ENCODE measurements at regions not wholly inside any gene's neighbourhood (a gene's known extent, or its start where the extent isn't known, plus 50 kb on each side); places are given as distances from the start of the nearest gene placed in this dataset.

DNA sequence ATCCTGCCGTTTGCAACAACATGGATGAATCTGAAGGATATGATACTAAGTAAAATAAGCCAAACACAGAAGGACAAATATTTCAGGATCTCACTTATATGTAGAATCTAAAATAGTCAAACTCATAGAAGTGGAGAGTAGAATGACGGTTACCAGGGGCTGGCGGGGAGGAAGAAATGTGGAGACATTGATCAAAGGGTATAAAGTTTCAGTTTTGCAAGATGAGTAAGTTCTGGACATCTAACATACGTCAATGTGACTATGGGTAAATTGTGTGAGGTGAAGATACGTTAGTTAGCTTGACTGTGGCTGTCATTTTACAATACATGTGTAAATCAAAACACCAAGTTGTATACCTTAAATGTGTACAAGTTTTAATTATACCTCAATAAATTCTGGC is 200.3 kb downstream of the SNX18 start:
- DNase-seq (ENCODE audit: low read depth), result no peak

DNA sequence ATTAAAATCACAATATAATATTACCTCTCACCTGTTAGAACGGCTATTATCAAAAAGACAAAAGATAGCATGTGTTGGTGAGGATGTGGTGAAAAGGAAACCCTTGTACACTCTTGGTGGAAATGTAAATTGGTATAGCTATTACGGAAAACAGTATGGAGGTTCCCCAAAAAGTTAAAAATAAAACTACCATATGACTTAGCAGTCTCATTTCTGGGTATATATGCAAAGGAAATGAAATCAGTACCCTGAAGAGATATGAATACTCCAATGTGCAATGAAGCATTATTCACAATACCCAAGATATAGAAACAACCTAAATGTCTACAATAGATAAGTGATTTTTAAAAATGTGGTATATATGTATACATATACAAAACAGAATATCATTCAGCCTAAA is 199.9 kb downstream of the SNX18 start:
- DNase-seq (ENCODE audit: low read depth), result no peak

- no peak for DNase-seq (ENCODE audit: low read depth)
Measured at GRCh38 chr5:54713923-54714581, 196.5 kb downstream of the SNX18 start.

DNA sequence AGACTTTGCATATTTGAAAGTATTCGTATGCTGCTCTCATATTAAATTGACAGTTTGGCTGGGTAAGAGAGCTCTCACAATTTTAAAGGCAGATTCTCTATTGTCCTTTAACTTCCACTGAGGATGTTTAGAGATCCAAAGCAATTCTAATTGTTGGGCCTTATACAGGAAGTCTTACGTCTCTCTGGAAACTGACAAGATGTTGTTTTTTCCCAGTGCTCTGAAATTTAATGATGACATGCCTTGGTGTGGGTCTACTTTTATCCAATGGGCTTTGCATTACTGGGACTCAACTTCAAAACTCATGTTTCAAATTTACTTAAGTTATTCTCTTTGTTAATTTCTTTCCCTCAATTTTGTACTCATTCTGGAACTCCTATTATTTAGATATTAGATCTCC is 191.5 kb downstream of the SNX18 start:
- DNase-seq (ENCODE audit: low read depth), result no peak

- DNase-seq (ENCODE audit: low read depth), result no peak
Measured at GRCh38 chr5:54707841-54708240, 190.3 kb downstream of the SNX18 start.

DNA sequence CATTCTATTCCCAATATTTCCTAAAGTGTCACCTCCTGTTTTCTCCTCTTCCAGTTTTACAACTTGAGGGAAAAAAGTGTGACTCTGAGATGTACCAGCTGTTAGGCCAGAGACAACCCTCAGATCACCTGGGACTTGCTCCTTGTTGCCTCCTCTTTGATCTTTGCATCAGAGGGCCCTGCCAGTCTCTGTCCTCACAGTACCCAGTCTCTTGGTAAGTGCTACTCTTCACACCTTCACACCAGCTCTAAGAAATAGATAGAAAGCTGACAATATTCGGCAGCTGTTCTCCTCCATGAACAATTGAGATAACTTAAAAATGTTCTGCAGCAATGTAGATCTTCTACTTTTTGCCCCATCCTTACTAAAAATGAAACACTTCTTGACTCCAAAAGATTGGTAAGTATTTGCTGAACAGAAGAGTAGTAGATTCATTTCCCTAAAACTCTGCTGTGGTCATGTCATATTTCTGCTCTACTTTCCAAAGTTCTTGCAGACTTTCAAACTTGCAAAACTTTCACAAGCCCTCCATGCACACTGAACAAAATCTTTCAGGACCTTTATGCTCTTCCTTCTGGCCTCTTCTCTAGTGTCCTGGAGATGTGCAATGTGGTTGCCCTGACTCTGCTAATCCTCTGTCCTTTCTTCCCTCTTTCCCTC is 188.6 kb downstream of the SNX18 start:
- no peak for DNase-seq (ENCODE audit: low read depth)

- DNase-seq (ENCODE audit: low read depth), result no peak
Measured at GRCh38 chr5:54704825-54705224, 187.3 kb downstream of the SNX18 start.

DNA sequence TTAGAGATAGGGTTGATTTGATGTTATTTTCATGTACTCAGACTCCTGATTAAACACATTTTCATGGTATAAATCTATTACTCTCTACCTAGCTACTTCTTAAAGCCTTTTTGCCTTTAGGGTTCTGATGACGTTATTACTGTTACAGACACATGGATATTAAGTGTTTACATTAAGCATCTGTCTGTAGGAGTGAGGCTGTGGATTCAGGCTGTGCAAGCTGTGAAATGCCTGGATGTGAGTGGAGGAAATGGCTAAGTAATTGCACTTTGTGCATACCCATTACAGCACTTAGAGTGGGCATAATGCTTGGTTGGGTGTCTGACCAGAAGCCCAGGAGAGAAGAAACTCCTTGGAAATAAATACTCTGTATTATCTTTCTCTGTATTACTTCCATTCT is 186.8 kb downstream of the SNX18 start:
- no peak for DNase-seq (ENCODE audit: low read depth)

DNA sequence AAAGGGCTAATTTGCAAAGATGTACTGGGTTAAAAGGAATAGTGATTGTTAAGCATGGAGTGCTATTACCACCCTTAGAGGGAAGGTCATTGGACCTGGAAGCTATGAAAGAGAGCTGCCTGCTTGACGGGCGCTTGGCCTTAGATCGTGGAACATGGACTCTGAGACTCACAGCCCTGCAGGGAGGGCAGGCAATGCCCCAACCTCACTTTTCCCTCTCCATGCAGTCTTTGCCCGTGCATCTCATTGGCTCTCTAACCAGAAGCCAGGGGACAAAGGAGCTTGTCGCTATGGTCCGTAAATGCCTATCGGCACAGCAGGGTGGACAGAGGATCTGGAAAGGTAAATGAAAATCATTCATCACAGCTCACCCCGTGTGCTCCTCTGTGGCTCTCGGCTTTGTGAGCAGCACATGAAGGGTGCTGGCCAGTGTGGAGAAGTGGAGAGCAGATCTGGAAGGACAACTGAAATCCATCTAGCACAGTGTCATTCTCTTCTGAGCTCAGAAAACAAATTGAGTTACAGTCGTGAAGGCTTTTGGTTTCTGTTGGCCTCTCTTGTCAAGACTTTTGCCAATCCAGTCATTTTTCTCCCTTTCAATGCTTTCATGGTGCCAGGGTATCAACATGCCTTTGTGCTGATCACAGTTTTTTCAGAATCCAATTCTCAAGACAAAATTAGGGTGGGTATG is 186.2 kb downstream of the SNX18 start:
- no peak for DNase-seq (ENCODE audit: low read depth)

- DNase-seq (ENCODE audit: low read depth), result no peak
Measured at GRCh38 chr5:54703133-54703532, 185.6 kb downstream of the SNX18 start.

GRCh38 chr5:54702470-54702869 is 184.9 kb downstream of the SNX18 start:
- no peak for DNase-seq (ENCODE audit: low read depth)

- DNase-seq (ENCODE audit: low read depth), result no peak
Measured at GRCh38 chr5:54700986-54701578, 183.5 kb downstream of the SNX18 start.

- DNase-seq (ENCODE audit: low read depth), result no peak
Measured at GRCh38 chr5:54696931-54697330, 179.4 kb downstream of the SNX18 start.

- no peak for DNase-seq (ENCODE audit: low read depth)
Measured at GRCh38 chr5:54696346-54696745, 178.8 kb downstream of the SNX18 start.

- no peak for DNase-seq (ENCODE audit: low read depth)
Measured at GRCh38 chr5:54695198-54695966, 177.8 kb downstream of the SNX18 start.

- DNase-seq (ENCODE audit: low read depth), result no peak
Measured at GRCh38 chr5:54693936-54694657, 176.5 kb downstream of the SNX18 start.

DNA sequence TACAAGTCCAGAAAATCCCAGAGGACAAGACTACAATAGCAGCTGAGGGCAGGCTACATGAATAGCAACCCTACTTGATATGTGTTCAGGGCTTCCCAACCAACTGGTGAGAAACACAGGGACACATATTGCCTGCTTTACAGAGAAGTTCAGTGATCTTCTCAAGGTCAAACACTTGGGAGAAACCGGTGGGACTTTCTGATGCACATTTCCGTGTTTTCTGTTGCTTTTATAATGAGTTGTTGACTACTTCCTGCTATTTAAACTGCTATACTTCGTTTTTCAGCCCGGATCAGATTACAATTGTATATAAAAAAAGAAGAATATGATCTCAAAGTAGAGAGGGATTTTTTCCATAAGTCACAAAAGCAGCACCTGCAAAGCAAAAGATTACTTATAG is 175.1 kb downstream of the SNX18 start:
- no peak for DNase-seq (ENCODE audit: low read depth)

DNA sequence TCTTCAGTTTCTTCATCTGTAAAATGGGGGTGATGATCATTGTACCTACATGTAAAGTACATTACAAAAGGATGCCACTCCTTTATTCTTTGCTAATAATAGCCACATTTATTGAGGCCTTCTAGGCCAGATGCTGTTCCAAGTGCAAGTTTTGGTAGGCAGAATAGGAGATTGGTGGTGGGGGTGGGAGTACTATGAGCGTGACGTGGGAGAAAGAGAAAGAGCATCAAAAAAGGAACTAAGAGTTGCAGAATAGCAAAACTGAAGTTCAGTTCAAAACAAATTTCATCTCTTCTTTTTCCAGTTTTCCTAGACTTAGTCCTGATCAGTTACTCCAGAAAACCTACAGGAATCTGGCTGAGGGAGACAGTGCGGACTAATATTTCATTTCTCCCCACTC is 174.1 kb downstream of the SNX18 start:
- DNase-seq (ENCODE audit: low read depth), result no peak

- DNase-seq (ENCODE audit: low read depth), result no peak
Measured at GRCh38 chr5:54689411-54690251, 172.1 kb downstream of the SNX18 start.

- no peak for DNase-seq (ENCODE audit: low read depth)
Measured at GRCh38 chr5:54680998-54681397, 163.4 kb downstream of the SNX18 start.

GRCh38 chr5:54679686-54680085 is 162.1 kb downstream of the SNX18 start:
- DNase-seq (ENCODE audit: low read depth), result no peak

Data from stimulated activated CD4-positive, alpha-beta T cell treated with anti-CD3 and anti-CD28 coated beads, Interleukin-2, amount 100 ng/mL, for 4 hours (primary cell).